H9 (cell line): ENCODE measurements at regions not wholly inside any gene's neighbourhood (a gene's known extent, or its start where the extent isn't known, plus 50 kb on each side); places are given as distances from the start of the nearest gene placed in this dataset.

Experiments
- DNase-seq: peaks from one replicate; pipeline ENCODE4 v3.0.0-alpha.2; 2017
- H2AFZ ChIP-seq: one replicate; pipeline ENCODE4 v1.6.1; 2013; ENCODE audit warnings: mild to moderate bottlenecking, low read length, control low read depth, moderate library complexity
- H2AK5ac ChIP-seq: 2 replicates; pipeline ENCODE4 v1.6.1; 2013; ENCODE audit warnings: low read length, control low read depth, mixed read lengths; ENCODE audit not compliant: insufficient read length
- H2BK120ac ChIP-seq: one replicate; pipeline ENCODE4 v1.6.1; 2013; ENCODE audit warnings: low read depth, mild to moderate bottlenecking, low read length, control low read depth, inconsistent platforms; ENCODE audit not compliant: poor library complexity, severe bottlenecking
- H2BK12ac ChIP-seq: 2 replicates; pipeline ENCODE4 v1.6.1; 2013; ENCODE audit warnings: low read length, control low read depth, mixed read lengths, low read depth; ENCODE audit not compliant: insufficient read length
- H2BK15ac ChIP-seq: 2 replicates; pipeline ENCODE4 v1.6.1; 2013; ENCODE audit warnings: low read depth, low read length, control low read depth
- H2BK20ac ChIP-seq: one replicate; pipeline ENCODE4 v1.6.1; 2013; ENCODE audit warnings: low read depth, mild to moderate bottlenecking, low read length, control low read depth, inconsistent platforms; ENCODE audit not compliant: poor library complexity, severe bottlenecking
- H2BK5ac ChIP-seq: 2 replicates; pipeline ENCODE4 v1.6.1; 2013; ENCODE audit warnings: low read length, control low read depth, mixed read lengths; ENCODE audit not compliant: insufficient read length
- H3K14ac ChIP-seq: 2 replicates; pipeline ENCODE4 v1.6.1; 2013; ENCODE audit warnings: low read length, control low read depth; ENCODE audit not compliant: insufficient read depth
- H3K18ac ChIP-seq: 2 replicates; pipeline ENCODE4 v1.6.1; 2013; ENCODE audit warnings: low read depth, mild to moderate bottlenecking, mixed read lengths, low read length, control low read depth; ENCODE audit not compliant: insufficient read length
- H3K23ac ChIP-seq: 2 replicates; pipeline ENCODE4 v1.6.1; 2013; ENCODE audit warnings: low read length, control low read depth, mixed read lengths, low read depth; ENCODE audit not compliant: insufficient read length
- H3K23me2 ChIP-seq: 2 replicates; pipeline ENCODE4 v1.6.1; 2013; ENCODE audit warnings: low read depth, mild to moderate bottlenecking, mixed read lengths, low read length, control low read depth; ENCODE audit not compliant: insufficient read length, poor library complexity, severe bottlenecking
- H3K27ac ChIP-seq: 2 replicates; pipeline ENCODE4 v1.5.1; 2013; ENCODE audit warnings: low read length, control low read depth, mixed read lengths, low read depth; ENCODE audit not compliant: insufficient read length
- H3K27me3 ChIP-seq: 2 replicates; pipeline ENCODE4 v1.6.1; 2013; ENCODE audit warnings: low read length, control low read depth, inconsistent platforms; ENCODE audit not compliant: insufficient read depth
- H3K4ac ChIP-seq: 2 replicates; pipeline ENCODE4 v1.6.1; 2013; ENCODE audit warnings: low read depth, mild to moderate bottlenecking, control low read depth, inconsistent platforms, low read length, moderate library complexity
- H3K4me1 ChIP-seq: 2 replicates; pipeline ENCODE4 v1.6.1; 2013; ENCODE audit warnings: low read length, control low read depth, inconsistent platforms; ENCODE audit not compliant: insufficient read depth
- H3K4me2 ChIP-seq: 2 replicates; pipeline ENCODE4 v1.6.1; 2013; ENCODE audit warnings: low read length, control low read depth, mixed read lengths; ENCODE audit not compliant: insufficient read length, insufficient read depth
- H3K56ac ChIP-seq: 2 replicates; pipeline ENCODE4 v1.6.1; 2013; ENCODE audit warnings: low read depth, mild to moderate bottlenecking, mixed read lengths, low read length, control low read depth; ENCODE audit not compliant: insufficient read length
- H3K79me1 ChIP-seq: 2 replicates; pipeline ENCODE4 v1.6.1; 2013; ENCODE audit warnings: low read depth, mild to moderate bottlenecking, moderate library complexity, low read length, control low read depth, inconsistent platforms; ENCODE audit not compliant: insufficient read depth, poor library complexity, severe bottlenecking
- H3K79me2 ChIP-seq: 2 replicates; pipeline ENCODE4 v1.6.1; 2013; ENCODE audit warnings: low read length, control low read depth, inconsistent platforms; ENCODE audit not compliant: insufficient read depth
- H3K9ac ChIP-seq: 2 replicates; pipeline ENCODE4 v1.6.1; 2013; ENCODE audit warnings: low read length, control low read depth, mixed read lengths; ENCODE audit not compliant: insufficient read length; ENCODE audit errors: extremely low read depth
- H3K9me3 ChIP-seq: one replicate; pipeline ENCODE4 v1.6.1; 2013; ENCODE audit warnings: low read depth, low read length, inconsistent platforms; ENCODE audit not compliant: control insufficient read depth
- H3T11ph ChIP-seq: one replicate; pipeline ENCODE4 v1.6.1; 2013; ENCODE audit warnings: mild to moderate bottlenecking, low read length, control low read depth, inconsistent platforms
- H4K20me1 ChIP-seq: one replicate; pipeline ENCODE4 v1.6.1; 2013; ENCODE audit not compliant: control insufficient read depth, insufficient read length, insufficient read depth
- H4K5ac ChIP-seq: 2 replicates; pipeline ENCODE4 v1.6.1; 2013; ENCODE audit warnings: low read depth, mild to moderate bottlenecking, mixed read lengths, low read length, control low read depth; ENCODE audit not compliant: insufficient read length
- H4K8ac ChIP-seq: replicated peaks from 2 replicates; pipeline ENCODE4 v1.6.1; 2013; ENCODE audit warnings: low read length, control low read depth, mixed read lengths, low read depth; ENCODE audit not compliant: insufficient read length
- H4K91ac ChIP-seq: 2 replicates; pipeline ENCODE4 v1.6.1; 2013; ENCODE audit warnings: low read depth, mild to moderate bottlenecking, moderate library complexity, mixed read lengths, low read length, control low read depth; ENCODE audit not compliant: insufficient read length
- H3K27ac Mint-ChIP-seq, 3 experiments: 2 replicates in 2 of 3; 3 replicates in 1 of 3; pipeline ENCODE4 v1.8.0; 2020 to 2021; ENCODE audit warnings: mixed read lengths in 3 of 3, mild to moderate bottlenecking in 1 of 3, moderate library complexity in 1 of 3
- H3K27me3 Mint-ChIP-seq: 2 replicates; pipeline ENCODE4 v1.8.0; 2021; ENCODE audit warnings: low read depth, mild to moderate bottlenecking, moderate library complexity, mixed read lengths
- H3K36me3 Mint-ChIP-seq, 3 experiments: 2 replicates in 2 of 3; 3 replicates in 1 of 3; pipeline ENCODE4 v1.8.0; 2020 to 2021; ENCODE audit warnings: low read depth in 3 of 3, mixed read lengths in 3 of 3; ENCODE audit not compliant: insufficient read depth in 1 of 3
- H3K4me1 Mint-ChIP-seq, 2 experiments: 2 replicates each; pipeline ENCODE4 v1.8.0; 2020; ENCODE audit warnings: mixed read lengths in 2 of 2
- H3K4me3 Mint-ChIP-seq, 2 experiments: 2 replicates in 1 of 2; 3 replicates in 1 of 2; pipeline ENCODE4 v1.8.0; 2020 to 2021; ENCODE audit warnings: mild to moderate bottlenecking in 2 of 2, mixed read lengths in 2 of 2, moderate library complexity in 1 of 2
- H3K9me3 Mint-ChIP-seq, 2 experiments: 2 replicates in 1 of 2; 3 replicates in 1 of 2; pipeline ENCODE4 v1.8.0; 2020; ENCODE audit warnings: mild to moderate bottlenecking in 2 of 2, mixed read lengths in 2 of 2, moderate library complexity in 1 of 2
- CTCF ChIP-seq: fragments of 200-600 bp; sonication (generic); conservative IDR thresholded peaks from 3 replicates; pipeline ENCODE4 v1.8.0; 2021; ENCODE audit warnings: antibody characterized with exemption, mild to moderate bottlenecking

- H4K8ac ChIP-seq = no peak overlapping the region
- no peak overlapping the region for H3K56ac ChIP-seq
- no peak overlapping the region for H3K18ac ChIP-seq
- no peak for TF ChIP-seq CTCF
- H3K36me3 Mint-ChIP-seq = no peaks in the 10 kb centered on the region; a peak in 1 of 7 replicates
- H4K91ac ChIP-seq = no peak overlapping the region
- H2BK12ac ChIP-seq = no peak overlapping the region
- no peak overlapping the region for H2BK15ac ChIP-seq
- no peak overlapping the region for H3K9ac ChIP-seq
- no peak overlapping the region for H3K4ac ChIP-seq
- no peaks in the 10 kb centered on the region for H3K23me2 ChIP-seq
- no peaks in the 10 kb centered on the region for H3K27me3 ChIP-seq
- no peak overlapping the region for H2AK5ac ChIP-seq
- H3K9me3 Mint-ChIP-seq = peaks cover 0 to 2% of the 10 kb centered on the region in 2 experiments; a peak in 3 of 5 replicates
- no peak overlapping the region for H3T11ph ChIP-seq
- H3K4me1 Mint-ChIP-seq = no peaks in the 10 kb centered on the region
- no peak overlapping the region for H2AFZ ChIP-seq
- no peak overlapping the region for H4K5ac ChIP-seq
- H2BK5ac ChIP-seq = no peak overlapping the region
- H3K9me3 ChIP-seq = no peaks in the 10 kb centered on the region
- H2BK120ac ChIP-seq = no peak overlapping the region
- H3K4me2 ChIP-seq = no peak overlapping the region
- no peak overlapping the region for H2BK20ac ChIP-seq
- no peaks in the 10 kb centered on the region for H3K79me2 ChIP-seq
- H3K27me3 Mint-ChIP-seq = no peaks in the 10 kb centered on the region
- H3K14ac ChIP-seq = no peak overlapping the region
- no peaks in the 10 kb centered on the region for H3K79me1 ChIP-seq
- DNase-seq = no peak
- no peaks in the 10 kb centered on the region for H4K20me1 ChIP-seq
- no peak overlapping the region for H3K4me3 Mint-ChIP-seq
- no peaks in the 10 kb centered on the region for H3K4me1 ChIP-seq
- H3K23ac ChIP-seq = no peak overlapping the region
- no peak overlapping the region for H3K27ac ChIP-seq
- no peak overlapping the region for H3K27ac Mint-ChIP-seq
Observed at GRCh38 chr6:78688668-78689067, 178.7 kb upstream of the IRAK1BP1 start.
